HCT116 (cell line): ENCODE measurements at regions not wholly inside any gene's neighbourhood (a gene's known extent, or its start where the extent isn't known, plus 50 kb on each side); places are given as distances from the start of the nearest gene placed in this dataset.
"Not testable (repeated sequence)": the region's sequence is repeated elsewhere in the genome, so short reads cannot be mapped to it uniquely, and the experiment has no call there.

Experiments used
- CBX3 ChIP-seq: IDR thresholded peaks from 2 replicates; pipeline ENCODE4 v1.6.1; 2012; ENCODE audit warnings: low read depth
- CTCF ChIP-seq, 3 experiments: fragments of 200-600 bp in 1 of 3; sonication (generic) in 1 of 3; IDR thresholded peaks in 2 of 3; conservative IDR thresholded peaks in 1 of 3; 2 replicates each; pipeline ENCODE4 v1.5.1; 2012 to 2017; ENCODE audit warnings: low read depth in 2 of 3, low read length in 2 of 3, antibody characterized with exemption in 1 of 3, borderline replicate concordance in 1 of 3, control low read depth in 1 of 3, mild to moderate bottlenecking in 1 of 3, mixed read lengths in 1 of 3, mixed run types in 1 of 3, moderate library complexity in 1 of 3; ENCODE audit not compliant: insufficient read depth in 1 of 3
- EZH2phosphoT487 ChIP-seq: fragments of 200-600 bp; IDR thresholded peaks from 2 replicates; pipeline ENCODE4 v1.6.1; 2018; ENCODE audit warnings: antibody characterized with exemption, borderline replicate concordance
- FOSL1 ChIP-seq: IDR thresholded peaks from 2 replicates; pipeline ENCODE4 v1.6.1; 2012; ENCODE audit warnings: low read depth
- JUND ChIP-seq: IDR thresholded peaks from 2 replicates; pipeline ENCODE4 v1.6.1; 2012
- POLR2A ChIP-seq: IDR thresholded peaks from 2 replicates; pipeline ENCODE4 v1.7.0; 2011; ENCODE audit warnings: borderline replicate concordance; ENCODE audit not compliant: insufficient read depth, insufficient read length; ENCODE audit errors: extremely low read depth
- POLR2AphosphoS5 ChIP-seq: IDR thresholded peaks from 2 replicates; pipeline ENCODE4 v1.6.1; 2011; ENCODE audit warnings: mild to moderate bottlenecking, low read depth, low read length, moderate library complexity
- REST ChIP-seq: IDR thresholded peaks from 2 replicates; pipeline ENCODE4 v1.6.1; 2012; ENCODE audit warnings: low read depth
- SP1 ChIP-seq: IDR thresholded peaks from 2 replicates; pipeline ENCODE4 v1.6.1; 2012; ENCODE audit warnings: low read depth
- SRF ChIP-seq: IDR thresholded peaks from 2 replicates; pipeline ENCODE4 v1.6.1; 2012; ENCODE audit warnings: low read depth
- TCF7L2 ChIP-seq: IDR thresholded peaks from 2 replicates; pipeline ENCODE4 v1.7.0; 2011; ENCODE audit warnings: borderline replicate concordance, inconsistent platforms; ENCODE audit not compliant: insufficient read depth, insufficient read length; ENCODE audit errors: extremely low read depth
- YY1 ChIP-seq: IDR thresholded peaks from 2 replicates; pipeline ENCODE4 v1.6.1; 2011; ENCODE audit warnings: low read length, low read depth, moderate library complexity, mild to moderate bottlenecking; ENCODE audit not compliant: insufficient replicate concordance; ENCODE audit errors: extremely low read depth
- ZBTB33 ChIP-seq: IDR thresholded peaks from 2 replicates; pipeline ENCODE4 v1.6.1; 2011; ENCODE audit warnings: mild to moderate bottlenecking, low read length, moderate library complexity; ENCODE audit not compliant: insufficient replicate concordance; ENCODE audit errors: extremely low read depth
- ZNF274 ChIP-seq: fragments of 200-500 bp; sonication (Bioruptor generic); IDR thresholded peaks from 2 replicates; pipeline ENCODE4 v1.6.1; 2014; ENCODE audit warnings: mild to moderate bottlenecking, low read depth, low read length, inconsistent platforms

- TF ChIP-seq ZNF274; POLR2A; SP1; CTCF (IDR thresholded peaks at IDR 0.05 in 2 of 3, conservative IDR thresholded peaks at IDR 0.05 in 1 of 3; ENCODE audit: borderline replicate concordance in 1 of 3, insufficient read depth in 1 of 3, low read depth in 2 of 3, low read length in 2 of 3); YY1; JUND; EZH2phosphoT487; CBX3; POLR2AphosphoS5; TCF7L2; ZBTB33; FOSL1; SRF; REST: not testable (repeated sequence)
Observed at GRCh38 chr1:120233661-120234018, 57.3 kb upstream of the SEC22B start.
